ENCODE measurements at regions not wholly inside any gene's neighbourhood (a gene's known extent, or its start where the extent isn't known, plus 50 kb on each side); places are given as distances from the start of the nearest gene placed in this dataset.

DNA sequence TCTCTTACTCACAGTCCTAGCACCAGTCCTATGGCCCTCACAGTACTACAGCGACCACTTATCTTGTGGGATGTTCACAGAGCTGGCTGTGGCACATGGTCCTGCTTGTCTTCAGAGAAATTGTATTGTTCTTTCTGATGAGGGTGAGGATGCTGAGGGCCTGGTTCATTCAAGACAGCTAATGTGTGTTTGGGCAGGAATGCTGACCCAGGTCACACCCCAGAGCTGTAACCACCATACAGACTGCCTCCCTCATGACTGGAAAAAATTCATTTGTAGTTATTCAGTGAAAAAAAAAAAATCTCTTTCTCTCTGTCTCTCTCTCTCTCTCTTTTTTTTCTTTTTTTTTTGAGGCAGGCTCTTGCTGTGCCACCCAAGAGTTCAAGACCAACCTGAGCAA, 83.5 kb downstream of the KLF6 start:
- ATAC-seq: no peak
- TF ChIP-seq ZFP30 (CRISPR knock-in tag; IDR thresholded peaks at IDR 0.05) (no peak), OSR1 (CRISPR knock-in tag; IDR thresholded peaks at IDR 0.05) (no peak), GLIS3 (CRISPR knock-in tag; IDR thresholded peaks at IDR 0.05) (no peak), ESRRG (CRISPR knock-in tag; IDR thresholded peaks at IDR 0.05) (no peak), SNAI2 (CRISPR knock-in tag; IDR thresholded peaks at IDR 0.05) (no peak), CREB5 (CRISPR knock-in tag; IDR thresholded peaks at IDR 0.05; ENCODE audit: low read depth) (no peak), CSDC2 (CRISPR knock-in tag; IDR thresholded peaks at IDR 0.05) (no peak), PPARA (CRISPR knock-in tag; IDR thresholded peaks at IDR 0.05; ENCODE audit: borderline replicate concordance) (no peak), ZNF565 (CRISPR knock-in tag; conservative IDR thresholded peaks at IDR 0.05; ENCODE audit: low read depth) (no peak)
- TF ChIP-seq, protein P1, sequence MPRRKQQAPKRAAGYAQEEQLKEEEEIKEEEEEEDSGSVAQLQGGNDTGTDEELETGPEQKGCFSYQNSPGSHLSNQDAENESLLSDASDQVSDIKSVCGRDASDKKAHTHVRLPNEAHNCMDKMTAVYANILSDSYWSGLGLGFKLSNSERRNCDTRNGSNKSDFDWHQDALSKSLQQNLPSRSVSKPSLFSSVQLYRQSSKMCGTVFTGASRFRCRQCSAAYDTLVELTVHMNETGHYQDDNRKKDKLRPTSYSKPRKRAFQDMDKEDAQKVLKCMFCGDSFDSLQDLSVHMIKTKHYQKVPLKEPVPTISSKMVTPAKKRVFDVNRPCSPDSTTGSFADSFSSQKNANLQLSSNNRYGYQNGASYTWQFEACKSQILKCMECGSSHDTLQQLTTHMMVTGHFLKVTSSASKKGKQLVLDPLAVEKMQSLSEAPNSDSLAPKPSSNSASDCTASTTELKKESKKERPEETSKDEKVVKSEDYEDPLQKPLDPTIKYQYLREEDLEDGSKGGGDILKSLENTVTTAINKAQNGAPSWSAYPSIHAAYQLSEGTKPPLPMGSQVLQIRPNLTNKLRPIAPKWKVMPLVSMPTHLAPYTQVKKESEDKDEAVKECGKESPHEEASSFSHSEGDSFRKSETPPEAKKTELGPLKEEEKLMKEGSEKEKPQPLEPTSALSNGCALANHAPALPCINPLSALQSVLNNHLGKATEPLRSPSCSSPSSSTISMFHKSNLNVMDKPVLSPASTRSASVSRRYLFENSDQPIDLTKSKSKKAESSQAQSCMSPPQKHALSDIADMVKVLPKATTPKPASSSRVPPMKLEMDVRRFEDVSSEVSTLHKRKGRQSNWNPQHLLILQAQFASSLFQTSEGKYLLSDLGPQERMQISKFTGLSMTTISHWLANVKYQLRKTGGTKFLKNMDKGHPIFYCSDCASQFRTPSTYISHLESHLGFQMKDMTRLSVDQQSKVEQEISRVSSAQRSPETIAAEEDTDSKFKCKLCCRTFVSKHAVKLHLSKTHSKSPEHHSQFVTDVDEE (CRISPR knock-in tag; IDR thresholded peaks at IDR 0.05): no peak
- TF ChIP-seq, protein P2, sequence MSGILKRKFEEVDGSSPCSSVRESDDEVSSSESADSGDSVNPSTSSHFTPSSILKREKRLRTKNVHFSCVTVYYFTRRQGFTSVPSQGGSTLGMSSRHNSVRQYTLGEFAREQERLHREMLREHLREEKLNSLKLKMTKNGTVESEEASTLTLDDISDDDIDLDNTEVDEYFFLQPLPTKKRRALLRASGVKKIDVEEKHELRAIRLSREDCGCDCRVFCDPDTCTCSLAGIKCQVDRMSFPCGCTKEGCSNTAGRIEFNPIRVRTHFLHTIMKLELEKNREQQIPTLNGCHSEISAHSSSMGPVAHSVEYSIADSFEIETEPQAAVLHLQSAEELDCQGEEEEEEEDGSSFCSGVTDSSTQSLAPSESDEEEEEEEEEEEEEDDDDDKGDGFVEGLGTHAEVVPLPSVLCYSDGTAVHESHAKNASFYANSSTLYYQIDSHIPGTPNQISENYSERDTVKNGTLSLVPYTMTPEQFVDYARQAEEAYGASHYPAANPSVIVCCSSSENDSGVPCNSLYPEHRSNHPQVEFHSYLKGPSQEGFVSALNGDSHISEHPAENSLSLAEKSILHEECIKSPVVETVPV (CRISPR knock-in tag; IDR thresholded peaks at IDR 0.05): no peak

DNA sequence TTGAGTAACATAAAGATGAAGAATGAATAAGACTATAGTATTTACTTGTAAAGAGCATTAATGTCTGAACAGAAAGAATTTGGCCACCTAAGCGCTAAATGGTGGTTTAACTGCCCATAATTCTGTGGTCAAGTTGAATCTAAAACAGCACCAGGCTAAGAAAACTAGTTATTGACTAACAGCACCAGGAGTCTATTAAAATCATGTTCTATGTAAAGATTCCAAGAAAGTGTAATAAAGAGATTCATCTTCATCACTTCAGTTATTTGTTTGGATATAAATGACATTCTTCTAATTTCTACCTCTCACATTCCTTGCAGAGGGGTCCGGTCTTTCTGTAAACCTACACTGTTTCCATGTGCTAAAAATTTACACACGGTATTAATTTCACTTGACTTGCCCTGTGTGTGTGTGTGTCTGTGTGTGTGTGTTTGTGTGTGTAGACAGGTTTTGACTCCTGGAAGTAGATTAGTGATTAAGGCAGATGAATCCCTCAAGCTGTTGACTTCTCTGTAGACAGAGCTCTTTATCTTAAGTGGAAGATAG, 84.4 kb downstream of the KLF6 start:
- ATAC-seq: no peak
- no peak for TF ChIP-seq TCF4 (CRISPR knock-in tag; IDR thresholded peaks at IDR 0.05; ENCODE audit: borderline replicate concordance)
- TF ChIP-seq ARNTL (CRISPR knock-in tag; IDR thresholded peaks at IDR 0.05; ENCODE audit: borderline replicate concordance, low read depth): no peak
- TF ChIP-seq, protein P1 (CRISPR knock-in tag; IDR thresholded peaks at IDR 0.05): no peak
- TF ChIP-seq RARB (CRISPR knock-in tag; IDR thresholded peaks at IDR 0.05): no peak
- TF ChIP-seq GLIS3 (CRISPR knock-in tag; IDR thresholded peaks at IDR 0.05): no peak
- TF ChIP-seq PPARA (CRISPR knock-in tag; IDR thresholded peaks at IDR 0.05; ENCODE audit: borderline replicate concordance): no peak
- no peak for TF ChIP-seq CREB5 (CRISPR knock-in tag; IDR thresholded peaks at IDR 0.05; ENCODE audit: low read depth)
- TF ChIP-seq, protein P3, sequence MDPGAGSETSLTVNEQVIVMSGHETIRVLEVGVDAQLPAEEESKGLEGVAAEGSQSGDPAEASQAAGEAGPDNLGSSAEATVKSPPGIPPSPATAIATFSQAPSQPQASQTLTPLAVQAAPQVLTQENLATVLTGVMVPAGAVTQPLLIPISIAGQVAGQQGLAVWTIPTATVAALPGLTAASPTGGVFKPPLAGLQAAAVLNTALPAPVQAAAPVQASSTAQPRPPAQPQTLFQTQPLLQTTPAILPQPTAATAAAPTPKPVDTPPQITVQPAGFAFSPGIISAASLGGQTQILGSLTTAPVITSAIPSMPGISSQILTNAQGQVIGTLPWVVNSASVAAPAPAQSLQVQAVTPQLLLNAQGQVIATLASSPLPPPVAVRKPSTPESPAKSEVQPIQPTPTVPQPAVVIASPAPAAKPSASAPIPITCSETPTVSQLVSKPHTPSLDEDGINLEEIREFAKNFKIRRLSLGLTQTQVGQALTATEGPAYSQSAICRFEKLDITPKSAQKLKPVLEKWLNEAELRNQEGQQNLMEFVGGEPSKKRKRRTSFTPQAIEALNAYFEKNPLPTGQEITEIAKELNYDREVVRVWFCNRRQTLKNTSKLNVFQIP (CRISPR knock-in tag; IDR thresholded peaks at IDR 0.05; ENCODE audit: borderline replicate concordance, low read depth): no peak
- TF ChIP-seq ZNF565 (CRISPR knock-in tag; conservative IDR thresholded peaks at IDR 0.05; ENCODE audit: low read depth): no peak
- no peak for TF ChIP-seq BACH2 (CRISPR knock-in tag; IDR thresholded peaks at IDR 0.05; ENCODE audit: borderline replicate concordance)
- TF ChIP-seq ESRRG (CRISPR knock-in tag; IDR thresholded peaks at IDR 0.05): no peak
- TF ChIP-seq, protein P4, sequence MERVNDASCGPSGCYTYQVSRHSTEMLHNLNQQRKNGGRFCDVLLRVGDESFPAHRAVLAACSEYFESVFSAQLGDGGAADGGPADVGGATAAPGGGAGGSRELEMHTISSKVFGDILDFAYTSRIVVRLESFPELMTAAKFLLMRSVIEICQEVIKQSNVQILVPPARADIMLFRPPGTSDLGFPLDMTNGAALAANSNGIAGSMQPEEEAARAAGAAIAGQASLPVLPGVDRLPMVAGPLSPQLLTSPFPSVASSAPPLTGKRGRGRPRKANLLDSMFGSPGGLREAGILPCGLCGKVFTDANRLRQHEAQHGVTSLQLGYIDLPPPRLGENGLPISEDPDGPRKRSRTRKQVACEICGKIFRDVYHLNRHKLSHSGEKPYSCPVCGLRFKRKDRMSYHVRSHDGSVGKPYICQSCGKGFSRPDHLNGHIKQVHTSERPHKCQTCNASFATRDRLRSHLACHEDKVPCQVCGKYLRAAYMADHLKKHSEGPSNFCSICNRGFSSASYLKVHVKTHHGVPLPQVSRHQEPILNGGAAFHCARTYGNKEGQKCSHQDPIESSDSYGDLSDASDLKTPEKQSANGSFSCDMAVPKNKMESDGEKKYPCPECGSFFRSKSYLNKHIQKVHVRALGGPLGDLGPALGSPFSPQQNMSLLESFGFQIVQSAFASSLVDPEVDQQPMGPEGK (CRISPR knock-in tag; IDR thresholded peaks at IDR 0.05; ENCODE audit: borderline replicate concordance): no peak
- TF ChIP-seq, protein P2 (CRISPR knock-in tag; IDR thresholded peaks at IDR 0.05): no peak
- TF ChIP-seq ZNF70 (CRISPR knock-in tag; IDR thresholded peaks at IDR 0.05): no peak
- no peak for TF ChIP-seq ISL1 (CRISPR knock-in tag; IDR thresholded peaks at IDR 0.05)
- TF ChIP-seq SNAI2 (CRISPR knock-in tag; IDR thresholded peaks at IDR 0.05): no peak
- no peak for TF ChIP-seq OSR1 (CRISPR knock-in tag; IDR thresholded peaks at IDR 0.05)
- TF ChIP-seq ZFP3 (CRISPR knock-in tag; IDR thresholded peaks at IDR 0.05): no peak
- TF ChIP-seq ZC3H10 (CRISPR knock-in tag; IDR thresholded peaks at IDR 0.05): no peak
